ENCODE measurements at regions not wholly inside any gene's neighbourhood (a gene's known extent, or its start where the extent isn't known, plus 50 kb on each side); places are given as distances from the start of the nearest gene placed in this dataset.
"Not testable (repeated sequence)": the region's sequence is repeated elsewhere in the genome, so short reads cannot be mapped to it uniquely, and the experiment has no call there.

- in situ Hi-C loops (cut with HindIII; ENCODE audit: low sequenced_read_pairs) = no loop called here
Measured at GRCh38 chr6:14545496-14545895, 427.9 kb downstream of the CD83 start.

GRCh38 chr6:14546036-14546435, 428.5 kb downstream of the CD83 start:
- in situ Hi-C loops (cut with HindIII; ENCODE audit: low sequenced_read_pairs) = no loop called here

GRCh38 chr6:14547284-14547998, 429.9 kb downstream of the CD83 start:
- in situ Hi-C loops (cut with HindIII; ENCODE audit: low sequenced_read_pairs) = no loop called here

- in situ Hi-C loops (cut with HindIII; ENCODE audit: low sequenced_read_pairs) = no loop called here
Measured at GRCh38 chr6:14549304-14549770, 431.8 kb downstream of the CD83 start.

- in situ Hi-C loops (cut with HindIII; ENCODE audit: low sequenced_read_pairs) = no loop called here
Measured at GRCh38 chr6:14549871-14550270, 432.3 kb downstream of the CD83 start.

GRCh38 chr6:14550410-14550809, 432.8 kb downstream of the CD83 start:
- in situ Hi-C loops (cut with HindIII; ENCODE audit: low sequenced_read_pairs) = no loop called here

- in situ Hi-C loops (cut with HindIII; ENCODE audit: low sequenced_read_pairs) = no loop called here
Measured at GRCh38 chr6:14550822-14551221, 433.2 kb downstream of the CD83 start.

- in situ Hi-C loops (cut with HindIII; ENCODE audit: low sequenced_read_pairs) = not testable (repeated sequence)
Measured at GRCh38 chr6:14551601-14552000, 434.0 kb downstream of the CD83 start.

GRCh38 chr6:14552891-14553290, 435.3 kb downstream of the CD83 start:
- in situ Hi-C loops (cut with HindIII; ENCODE audit: low sequenced_read_pairs) = no loop called here

GRCh38 chr6:14553515-14553914, 435.9 kb downstream of the CD83 start:
- in situ Hi-C loops (cut with HindIII; ENCODE audit: low sequenced_read_pairs) = no loop called here

- in situ Hi-C loops (cut with HindIII; ENCODE audit: low sequenced_read_pairs) = no loop called here
Measured at GRCh38 chr6:14555804-14556203, 438.2 kb downstream of the CD83 start.

- in situ Hi-C loops (cut with HindIII; ENCODE audit: low sequenced_read_pairs) = no loop called here
Measured at GRCh38 chr6:14559746-14560536, 442.4 kb downstream of the CD83 start.

GRCh38 chr6:14561563-14561962, 444.0 kb downstream of the CD83 start:
- in situ Hi-C loops (cut with HindIII; ENCODE audit: low sequenced_read_pairs) = not testable (repeated sequence)

- in situ Hi-C loops (cut with HindIII; ENCODE audit: low sequenced_read_pairs) = no loop called here
Measured at GRCh38 chr6:14567842-14568241, 450.3 kb downstream of the CD83 start.

- in situ Hi-C loops (cut with HindIII; ENCODE audit: low sequenced_read_pairs) = no loop called here
Measured at GRCh38 chr6:14569394-14569793, 451.8 kb downstream of the CD83 start.

GRCh38 chr6:14569874-14570273, 452.3 kb downstream of the CD83 start:
- in situ Hi-C loops (cut with HindIII; ENCODE audit: low sequenced_read_pairs) = not testable (repeated sequence)

- in situ Hi-C loops (cut with HindIII; ENCODE audit: low sequenced_read_pairs) = no loop called here
Measured at GRCh38 chr6:14571001-14571400, 453.4 kb downstream of the CD83 start.

GRCh38 chr6:14571746-14572145, 454.2 kb downstream of the CD83 start:
- in situ Hi-C loops (cut with HindIII; ENCODE audit: low sequenced_read_pairs) = no loop called here

GRCh38 chr6:14573267-14573666, 455.7 kb downstream of the CD83 start:
- in situ Hi-C loops (cut with HindIII; ENCODE audit: low sequenced_read_pairs) = no loop called here

- in situ Hi-C loops (cut with HindIII; ENCODE audit: low sequenced_read_pairs) = no loop called here
Measured at GRCh38 chr6:14573703-14574290, 456.2 kb downstream of the CD83 start.

- in situ Hi-C loops (cut with HindIII; ENCODE audit: low sequenced_read_pairs) = no loop called here
Measured at GRCh38 chr6:14575961-14576360, 458.4 kb downstream of the CD83 start.

GRCh38 chr6:14578994-14579393, 461.4 kb downstream of the CD83 start:
- in situ Hi-C loops (cut with HindIII; ENCODE audit: low sequenced_read_pairs) = no loop called here
